ENCODE measurements at regions not wholly inside any gene's neighbourhood (a gene's known extent, or its start where the extent isn't known, plus 50 kb on each side); places are given as distances from the start of the nearest gene placed in this dataset.
"Not testable (repeated sequence)": the region's sequence is repeated elsewhere in the genome, so short reads cannot be mapped to it uniquely, and the experiment has no call there.

DNA sequence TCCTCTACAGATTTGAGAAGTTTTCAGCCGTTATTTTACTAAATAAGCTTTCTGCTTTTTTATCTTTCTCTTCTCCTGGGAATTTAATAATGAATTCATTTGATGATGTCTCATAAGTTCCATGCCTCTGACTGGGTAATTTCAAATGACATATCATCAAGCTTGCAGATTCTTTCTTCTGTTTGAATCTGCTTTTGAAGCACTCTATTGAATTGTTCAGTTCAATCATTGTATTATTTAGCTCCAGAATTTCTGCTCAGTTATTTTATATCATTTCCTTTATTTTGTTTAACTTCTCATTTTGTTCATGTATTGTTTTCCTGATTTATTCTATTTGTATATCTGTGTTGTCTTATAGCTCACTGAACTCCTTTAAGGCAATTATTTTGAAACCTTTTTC, 196.9 kb upstream of the CNTNAP2 start:
- no peak for DNase-seq

DNA sequence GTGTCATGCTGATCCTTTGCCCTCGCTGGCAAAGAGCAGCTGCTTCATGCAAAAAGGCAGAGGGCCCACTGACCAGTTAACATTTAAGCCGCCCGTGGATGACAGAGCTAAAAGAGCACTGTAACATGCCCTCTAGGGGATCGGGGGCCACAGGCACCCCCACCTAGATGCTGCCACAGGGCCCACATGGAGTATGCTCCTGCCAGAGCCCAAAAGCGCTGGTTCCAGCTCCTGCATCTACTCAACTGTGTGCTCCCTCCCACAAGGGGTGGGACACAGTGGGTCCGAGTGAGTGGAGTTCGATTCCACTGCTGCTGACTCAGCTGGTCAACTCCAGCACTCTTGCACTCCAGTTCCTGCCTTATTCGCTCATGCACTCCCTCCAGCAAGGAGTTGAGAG, 199.8 kb upstream of the CNTNAP2 start:
- no peak for DNase-seq

DNA sequence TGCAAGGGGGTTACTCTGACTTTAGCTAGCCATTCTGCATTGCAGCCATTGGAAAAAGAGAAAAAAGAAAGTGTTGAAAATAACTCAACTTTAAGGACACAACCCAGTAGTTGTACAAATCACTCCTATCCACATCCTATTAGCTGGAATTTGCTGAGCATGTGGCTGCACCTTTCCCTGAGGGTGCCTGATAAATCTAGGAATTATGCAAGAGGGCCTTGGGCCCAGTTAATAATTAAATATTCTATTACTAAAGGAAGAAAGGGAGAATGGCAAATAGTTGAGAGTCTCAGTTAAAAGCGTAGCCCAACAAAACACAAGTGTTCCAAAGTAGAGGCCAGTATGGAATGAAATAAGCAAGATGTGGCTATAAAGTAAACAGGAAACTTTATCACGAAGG, 200.9 kb upstream of the CNTNAP2 start:
- DNase-seq: no peak

DNA sequence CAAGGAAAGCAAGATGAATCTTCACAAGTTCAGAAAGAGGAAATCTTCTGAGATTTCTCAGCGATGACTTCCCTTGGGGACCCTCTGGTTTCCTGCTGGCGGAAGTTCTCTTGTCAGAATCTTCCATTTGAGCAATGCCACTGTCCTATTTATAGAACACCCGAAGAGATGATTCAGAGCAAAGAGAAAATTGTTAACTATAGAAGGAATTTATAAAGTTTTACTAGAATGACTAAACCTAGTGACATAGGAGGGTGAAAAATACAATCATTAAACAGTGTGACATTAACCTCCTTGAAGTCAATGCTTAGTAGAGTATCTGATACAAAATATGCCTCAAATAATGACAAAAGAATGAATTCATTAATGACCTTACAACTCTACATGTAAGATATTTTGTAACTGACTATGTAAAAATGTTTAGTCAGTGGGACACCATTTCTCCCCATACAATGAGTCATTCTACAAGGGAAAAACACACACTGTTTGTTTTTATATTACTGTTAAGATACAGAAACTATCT, 206.5 kb upstream of the CNTNAP2 start:
- no peak for DNase-seq

DNA sequence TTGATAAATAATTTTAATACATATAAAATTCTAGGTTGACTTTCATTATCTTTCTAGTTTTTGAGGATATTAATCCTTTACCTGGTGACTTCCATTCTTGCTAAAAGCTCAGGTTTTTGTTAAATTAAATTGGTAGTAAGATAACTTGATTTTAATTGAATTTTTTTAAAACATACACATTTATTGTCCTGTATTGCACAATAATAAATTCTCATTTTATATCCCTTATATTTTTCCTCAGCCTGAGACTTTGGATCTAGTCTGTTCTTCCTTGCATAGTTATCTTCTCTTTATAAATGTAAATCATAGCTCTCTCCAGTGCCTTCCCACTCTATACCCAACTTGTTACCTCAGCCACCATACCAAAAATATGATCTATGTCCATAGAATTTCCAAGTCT, 212.9 kb upstream of the CNTNAP2 start:
- no peak for DNase-seq

DNA sequence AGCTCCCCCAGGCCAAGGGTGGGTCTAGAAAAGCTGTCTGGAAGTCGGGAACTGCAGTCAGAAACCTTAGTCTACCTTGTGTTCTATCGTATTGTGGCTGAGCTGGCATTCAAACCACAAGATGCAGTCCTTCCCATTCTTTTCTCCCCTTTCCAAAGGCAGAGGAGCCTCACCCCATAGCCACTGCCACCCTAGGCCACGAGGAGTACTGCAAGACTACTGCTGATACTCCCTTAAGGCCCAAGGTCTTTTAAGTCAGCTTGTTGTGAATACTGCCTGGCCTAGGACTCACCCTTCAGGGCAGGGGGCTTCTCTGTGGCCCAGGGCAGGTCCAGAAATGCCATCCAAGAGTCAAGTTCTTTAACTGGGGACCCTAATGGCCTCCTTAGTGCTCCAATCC, 214.5 kb upstream of the CNTNAP2 start:
- no peak for DNase-seq

DNA sequence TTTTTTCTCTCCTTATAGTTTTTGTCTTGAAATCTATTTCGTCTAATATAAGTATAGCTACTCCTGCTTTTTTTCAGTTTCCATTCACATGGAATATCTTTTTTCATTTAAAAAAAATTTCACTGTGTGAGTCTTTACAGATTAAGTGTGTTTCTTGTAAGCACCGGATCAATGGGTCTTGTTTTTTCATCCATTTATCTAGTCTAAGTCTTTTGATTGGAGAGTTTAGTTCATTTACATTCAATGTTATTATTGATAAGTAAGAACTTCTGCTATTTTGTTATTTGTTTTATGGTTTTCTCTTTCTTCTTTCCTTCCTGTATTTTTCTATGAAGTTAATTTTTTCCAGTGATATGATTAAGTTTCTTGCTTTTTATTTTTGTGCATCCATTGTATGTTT, 216.7 kb upstream of the CNTNAP2 start:
- DNase-seq: no peak

DNA sequence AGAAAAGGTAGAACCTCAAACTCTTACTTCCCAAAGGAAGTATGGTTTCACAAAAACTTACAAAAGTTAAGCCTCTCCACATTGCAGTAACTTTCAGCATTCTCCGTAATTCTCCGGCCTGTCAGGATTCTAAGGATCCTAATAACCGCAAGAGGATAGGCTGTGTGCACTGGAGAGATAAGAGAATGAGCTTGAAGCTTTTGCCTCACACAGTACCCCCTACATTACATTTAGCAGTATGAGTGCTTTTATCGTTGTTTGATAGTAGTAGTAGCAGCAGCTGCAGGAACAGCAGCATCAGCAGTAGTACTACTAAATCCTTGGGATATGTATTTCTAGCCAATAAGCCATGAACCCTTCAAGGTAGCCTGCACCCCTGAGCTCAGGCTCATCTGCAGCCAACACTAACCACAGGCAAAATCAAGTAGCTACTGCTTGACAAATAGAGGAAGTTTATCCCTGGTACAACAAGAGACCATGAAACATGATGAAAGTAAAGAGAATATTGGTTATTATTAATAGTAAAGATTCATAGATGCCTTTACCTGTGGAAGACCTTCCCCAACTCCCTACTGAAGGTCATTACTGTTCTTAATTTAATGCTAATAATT, 222.6 kb upstream of the CNTNAP2 start:
- no peak for DNase-seq

DNA sequence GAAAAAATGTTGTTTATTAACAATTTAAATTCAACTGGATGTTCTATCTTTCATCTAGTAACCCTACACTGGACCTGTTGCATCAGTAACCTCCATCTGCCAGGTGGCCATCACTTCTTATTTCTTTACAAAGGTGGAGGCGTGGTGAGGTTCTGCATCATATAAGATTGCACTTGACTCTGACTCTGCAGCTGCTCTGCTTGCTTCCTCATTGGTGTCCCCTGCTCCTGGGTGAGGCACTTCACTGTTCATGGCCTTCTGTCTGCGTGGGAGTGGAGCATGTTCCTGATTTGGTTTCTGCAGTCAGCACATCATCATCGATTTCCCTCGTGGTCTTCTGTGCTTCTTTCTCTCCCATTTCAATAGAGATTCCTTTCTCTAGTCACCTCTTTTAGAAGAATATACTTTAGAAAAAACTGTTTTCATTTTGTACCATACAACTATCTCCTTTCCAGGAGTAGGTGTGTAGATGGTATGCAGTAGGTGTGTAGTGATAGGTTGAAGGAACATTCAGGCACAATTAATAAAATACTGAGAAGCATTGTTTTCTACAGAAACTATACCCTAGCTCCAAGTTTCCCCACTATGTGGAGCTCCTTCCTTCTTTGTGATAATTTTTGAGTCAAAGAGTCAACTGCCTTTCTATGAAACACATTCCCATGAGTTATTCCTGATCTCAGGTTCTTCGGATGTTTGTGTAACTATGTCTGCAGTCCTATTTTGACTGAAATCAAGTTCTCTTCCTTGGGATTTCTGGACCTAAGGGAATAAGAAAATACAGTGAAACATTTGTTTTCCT, 231.7 kb upstream of the CNTNAP2 start:
- no peak for DNase-seq

DNA sequence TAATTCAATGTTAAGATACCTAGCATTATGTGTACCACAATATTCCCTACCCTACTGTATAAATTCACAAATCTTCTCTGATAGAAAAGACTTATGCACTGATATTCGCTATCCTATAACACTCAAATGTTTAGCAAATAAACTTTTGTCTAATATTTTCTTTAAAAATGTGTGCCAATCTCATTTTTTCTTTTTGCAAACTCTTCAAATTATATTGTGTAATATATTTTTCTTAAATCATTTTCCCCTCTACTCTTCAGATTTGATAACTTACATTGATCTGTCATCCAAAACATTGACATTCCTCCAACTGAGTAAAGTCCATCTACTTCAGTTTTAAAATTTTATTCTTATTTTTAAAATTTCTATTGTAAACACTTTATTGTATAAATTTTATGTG, 240.2 kb upstream of the CNTNAP2 start:
- DNase-seq: no peak

DNA sequence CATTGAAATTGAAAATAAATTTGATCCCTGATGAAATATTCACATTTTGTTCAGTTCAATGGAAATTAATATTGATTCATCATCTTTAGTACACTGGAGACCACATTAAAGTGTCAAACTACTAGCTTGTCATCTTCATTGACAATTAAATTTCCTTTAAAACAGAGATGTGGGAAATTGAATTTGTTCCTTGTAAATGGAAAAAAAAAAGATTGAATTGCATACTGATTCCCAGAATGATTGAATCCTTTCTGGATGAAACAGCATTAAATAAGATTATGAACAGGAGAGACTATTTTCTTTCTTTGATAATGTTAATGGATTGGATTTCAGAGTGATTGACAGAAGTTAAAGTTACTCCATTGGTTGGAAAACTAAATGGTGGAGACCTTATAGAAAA, 241.3 kb upstream of the CNTNAP2 start:
- DNase-seq: no peak

DNA sequence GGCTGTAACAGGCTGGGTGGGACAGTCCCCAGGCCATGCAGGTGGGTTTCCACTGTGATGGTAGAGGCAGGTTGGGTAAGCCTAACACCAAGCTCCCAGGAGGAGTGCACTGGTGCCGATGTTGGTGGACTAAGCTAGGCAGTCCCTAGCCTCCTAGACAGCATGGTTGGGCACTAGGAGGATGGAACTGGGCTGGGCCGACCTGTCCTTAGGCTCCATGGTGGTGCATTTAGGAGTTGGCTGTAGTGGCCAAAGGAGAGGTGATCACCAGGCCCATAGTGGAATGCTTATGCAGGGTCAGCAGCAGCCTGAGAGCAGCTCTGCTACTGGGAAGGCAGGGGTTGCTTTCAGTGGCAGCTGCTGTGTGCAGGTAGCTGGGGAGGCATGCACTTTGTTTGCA, 247.7 kb upstream of the CNTNAP2 start:
- DNase-seq: no peak

DNA sequence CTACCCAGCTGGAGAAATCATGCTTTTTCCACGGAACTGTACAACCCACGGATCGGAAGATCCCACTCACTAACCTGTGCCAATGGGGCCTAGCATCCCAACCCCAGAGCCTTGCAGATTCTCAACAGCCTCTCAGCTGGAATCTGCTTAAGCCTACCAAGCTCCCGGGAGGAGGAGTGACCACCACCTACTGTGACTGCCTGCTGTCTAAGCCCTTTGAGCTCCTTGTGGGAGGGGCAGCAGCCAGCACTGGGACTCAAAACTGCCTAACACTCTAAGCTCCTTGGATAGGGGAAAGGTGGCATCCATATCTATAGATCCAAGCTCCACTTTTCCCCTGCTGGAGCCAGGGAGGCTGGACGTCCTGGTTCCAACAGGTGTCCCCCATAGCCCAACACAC, 254.4 kb upstream of the CNTNAP2 start:
- no peak for DNase-seq

DNA sequence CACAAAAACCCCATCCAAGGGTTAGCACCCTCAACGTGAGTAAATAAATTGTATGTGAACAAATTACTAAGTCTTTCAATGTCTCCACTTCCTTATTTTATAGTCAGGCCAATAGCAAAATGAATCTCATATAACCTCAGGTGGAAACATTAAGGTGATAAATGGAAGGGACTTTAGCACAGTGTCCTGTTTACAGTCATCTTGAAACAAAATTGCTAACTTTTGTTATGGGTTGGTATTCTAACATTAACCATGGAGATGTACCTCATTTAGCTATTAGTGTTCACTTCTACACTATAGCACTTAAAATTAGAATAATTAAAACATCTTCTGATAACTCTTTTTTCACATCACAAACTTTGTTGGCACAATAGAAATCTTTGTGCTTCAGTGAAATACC, 255.8 kb upstream of the CNTNAP2 start:
- DNase-seq: no peak

DNA sequence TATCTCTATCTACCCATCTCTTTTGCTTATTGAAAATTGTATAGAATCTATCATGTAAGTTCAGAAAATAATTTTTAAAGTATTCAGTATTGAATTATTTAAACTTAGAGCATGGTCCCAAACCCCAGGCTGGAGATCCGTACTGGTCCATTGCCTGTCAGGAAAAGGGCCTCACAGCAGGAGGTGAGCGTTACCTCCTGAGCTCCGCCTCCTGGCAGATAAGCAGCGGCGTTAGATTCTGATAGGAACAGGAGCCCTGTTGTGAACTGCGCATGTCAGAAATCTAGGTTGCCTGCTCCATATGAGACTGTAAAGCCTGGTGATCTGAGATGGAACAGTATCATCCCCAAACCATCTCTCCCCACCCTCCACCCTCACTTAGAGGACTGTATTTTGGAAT, 266.0 kb upstream of the CNTNAP2 start:
- no peak for DNase-seq

DNA sequence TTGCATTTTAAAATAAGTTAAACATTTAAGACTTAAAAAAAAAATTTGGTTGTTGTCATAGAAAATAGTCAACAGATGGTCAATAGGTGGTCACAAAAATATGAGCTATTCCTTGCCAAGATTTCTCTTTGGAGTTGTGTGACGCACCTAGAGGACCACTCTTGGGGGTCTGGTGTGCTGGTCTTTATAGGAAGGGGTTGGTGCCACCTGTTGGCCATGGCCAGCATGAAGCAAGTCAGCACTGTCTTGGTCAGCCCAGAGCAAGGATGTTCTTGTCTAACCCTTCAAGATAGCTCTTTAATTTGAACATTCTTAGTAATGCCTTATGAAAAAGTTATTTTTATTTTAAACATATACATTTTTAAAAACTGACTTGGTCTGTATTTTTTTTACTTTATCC, 267.9 kb upstream of the CNTNAP2 start:
- DNase-seq: no peak

DNA sequence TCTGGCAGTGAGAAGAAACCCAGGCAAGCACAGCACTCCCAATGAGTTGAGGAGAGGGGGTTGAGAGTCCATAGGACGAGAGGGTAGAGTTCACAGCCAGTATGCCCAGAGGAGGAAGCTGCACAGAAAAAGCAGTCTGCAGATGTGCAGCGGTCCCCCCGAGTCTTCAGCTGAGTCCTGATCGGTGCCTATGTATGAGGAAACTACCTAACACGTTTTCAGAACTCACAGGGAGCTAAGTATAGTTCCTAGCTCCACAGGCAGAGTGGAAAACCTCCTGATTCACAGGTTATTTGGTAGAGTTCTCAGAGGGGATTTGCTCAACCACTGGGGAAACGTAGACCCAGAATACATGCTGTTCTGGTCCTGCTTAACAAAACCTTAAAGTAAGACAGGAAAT, 271.3 kb upstream of the CNTNAP2 start:
- DNase-seq: no peak

DNA sequence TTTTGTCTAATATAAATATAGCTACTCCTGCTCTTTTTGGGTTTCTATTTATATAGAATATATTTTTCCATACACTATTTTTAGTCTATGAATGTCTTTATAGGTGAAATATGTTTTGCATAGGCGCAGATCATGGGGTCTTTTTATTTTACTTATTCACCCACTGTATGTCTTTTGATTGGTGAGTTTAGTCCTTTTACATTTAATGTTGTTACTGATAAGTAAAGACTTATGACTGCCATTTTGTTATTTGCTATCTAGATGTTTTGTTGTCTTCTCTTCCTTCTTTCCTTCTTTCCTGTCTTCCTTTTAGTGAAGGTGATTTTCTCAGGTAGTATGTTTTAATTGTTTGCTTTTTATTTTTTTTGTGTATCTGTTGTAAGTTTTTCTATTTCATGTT, 276.8 kb upstream of the CNTNAP2 start:
- no peak for DNase-seq

DNA sequence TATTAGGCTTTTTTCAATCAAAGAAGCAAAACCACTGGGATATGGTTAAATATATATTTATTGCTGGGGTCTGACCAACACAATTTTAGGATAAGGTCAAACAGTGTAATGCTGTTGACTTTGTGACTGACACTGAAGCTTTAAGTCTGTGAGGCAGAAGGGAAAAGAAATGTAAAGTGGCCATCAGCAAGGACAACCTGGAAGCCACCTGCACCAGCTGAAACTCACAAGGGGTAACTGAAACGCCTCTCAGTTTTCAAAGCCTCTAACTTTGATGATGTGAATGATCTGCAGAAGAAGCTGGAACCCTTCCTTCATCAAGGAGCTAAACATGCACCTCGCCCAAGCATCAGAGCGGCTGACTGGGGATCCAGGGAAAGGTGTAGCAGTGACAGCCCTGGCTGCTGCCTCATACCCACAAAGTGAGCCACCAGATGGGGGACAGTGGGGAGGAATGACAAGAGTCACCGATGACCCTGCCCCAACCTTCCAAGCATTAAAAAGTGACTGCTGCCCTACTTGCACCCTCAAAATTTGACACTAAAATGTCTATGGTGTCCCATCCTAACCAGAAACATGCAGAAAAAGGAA, 284.9 kb upstream of the CNTNAP2 start:
- DNase-seq: no peak

DNA sequence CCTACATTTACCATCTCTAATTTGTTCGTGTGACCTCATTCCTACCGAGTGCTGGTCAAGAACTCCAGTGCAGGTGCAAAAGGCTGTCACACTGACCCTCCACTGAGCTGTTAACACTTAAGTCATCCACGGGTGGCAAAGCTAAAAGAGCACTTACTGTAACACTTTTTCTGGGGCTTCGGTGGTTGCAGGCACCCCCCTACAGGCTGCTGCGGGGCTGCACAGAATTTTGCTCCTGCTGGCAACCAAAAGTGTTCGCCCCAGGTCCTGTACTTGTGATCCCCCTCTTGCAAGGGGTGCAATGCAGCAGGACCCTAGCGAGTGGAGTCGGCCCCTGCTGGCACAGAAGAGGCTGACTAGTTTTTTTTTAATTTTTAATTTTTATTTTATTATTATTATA, 298.9 kb upstream of the CNTNAP2 start:
- no peak for DNase-seq

DNA sequence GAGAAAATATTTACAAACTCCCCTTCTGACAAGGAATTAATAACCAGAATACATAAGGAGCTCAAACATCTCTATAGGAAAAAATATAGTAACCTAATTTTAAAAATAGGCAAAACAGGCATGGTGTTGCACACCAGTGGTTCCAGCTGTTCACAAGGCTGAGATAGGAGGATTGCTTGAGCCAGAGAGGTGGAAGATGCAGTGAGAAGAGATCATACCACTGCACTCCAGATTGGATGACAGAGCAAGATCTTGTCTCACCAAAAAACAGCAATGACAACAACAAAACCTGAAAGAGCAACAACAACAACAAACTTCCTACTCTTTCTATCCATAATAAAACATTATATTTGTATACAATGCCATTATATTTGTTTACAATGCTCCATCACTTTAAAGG, 304.4 kb upstream of the CNTNAP2 start:
- DNase-seq: no peak

DNA sequence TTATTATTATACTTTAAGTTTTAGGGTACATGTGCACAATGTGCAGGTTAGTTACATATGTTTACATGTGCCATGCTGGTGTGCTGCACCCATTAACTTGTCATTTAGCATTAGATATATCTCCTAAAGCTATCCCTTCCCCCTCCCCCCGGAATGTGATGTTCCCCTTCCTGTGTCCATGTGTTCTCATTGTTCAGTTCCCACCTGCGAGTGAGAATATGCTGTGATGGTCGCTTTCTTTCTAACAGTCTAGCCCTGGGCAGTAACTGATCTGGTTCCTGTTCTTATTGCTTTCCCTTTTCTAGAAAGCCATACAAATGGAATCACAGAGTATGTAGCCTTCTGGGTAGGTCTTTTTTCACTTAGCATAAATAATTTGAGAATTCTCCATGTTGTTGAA, 311.1 kb upstream of the CNTNAP2 start:
- not testable (repeated sequence) for DNase-seq

DNA sequence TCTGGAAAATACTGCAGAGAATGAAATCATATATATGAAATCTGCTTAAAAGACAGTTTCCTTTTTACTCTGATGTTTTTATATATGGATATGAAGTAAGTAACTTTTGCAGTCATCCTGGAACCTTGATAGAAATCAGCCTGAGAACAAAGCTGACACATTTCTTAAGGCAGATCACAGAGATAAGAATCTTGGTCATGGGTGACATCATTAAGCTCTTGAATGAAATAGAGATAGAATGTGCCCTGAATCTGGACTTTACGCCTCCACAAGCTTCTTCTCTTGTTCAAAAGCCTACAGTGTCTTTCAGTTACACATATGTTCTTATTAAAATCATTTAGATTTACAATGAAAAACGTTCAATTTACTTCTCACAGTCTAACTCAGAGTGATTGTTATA, 319.1 kb upstream of the CNTNAP2 start:
- no peak for DNase-seq

DNA sequence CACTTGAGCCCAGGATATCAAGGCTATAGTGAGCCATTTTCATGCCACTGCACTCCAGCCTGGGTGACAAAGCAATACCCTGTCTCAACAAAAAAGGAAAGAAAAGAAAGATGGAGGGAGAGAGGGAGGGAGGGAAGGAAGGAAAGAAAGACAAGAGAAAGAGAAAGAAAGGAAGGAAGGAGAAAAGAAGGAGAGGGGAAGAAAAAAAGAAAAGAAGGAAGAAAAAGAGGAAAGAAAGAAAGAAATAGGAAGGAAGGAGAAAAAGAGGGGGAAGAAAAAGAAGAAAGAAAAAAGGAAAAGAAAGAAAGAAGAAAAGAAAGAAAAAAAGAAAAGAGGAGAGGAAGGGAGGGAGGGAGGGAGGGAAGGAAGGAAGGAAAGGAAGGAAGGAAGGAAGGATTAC, 321.5 kb upstream of the CNTNAP2 start:
- DNase-seq: no peak

Measured in occipital lobe (tissue), 1 donor.